WTC11 (cell line): ENCODE measurements at regions not wholly inside any gene's neighbourhood (a gene's known extent, or its start where the extent isn't known, plus 50 kb on each side); places are given as distances from the start of the nearest gene placed in this dataset.

Experiments
- ATAC-seq: fragments of 200-7000 bp; cut with Tn5 transposase; 2 replicates; pipeline ENCODE4 v1.10.0; 2021; ENCODE audit warnings: mild to moderate bottlenecking, moderate library complexity
- CTCF ChIA-PET: fragments of 300-600 bp; sonication (Branson Sonifier 250); formaldehyde crosslinking; loops from one replicate; lab custom pipeline; 2021; ENCODE audit warnings: antibody characterized with exemption; lab: Charles Lee
- POLR2A ChIA-PET: fragments of 350-600 bp; sonication (Branson Sonifier 250); formaldehyde crosslinking; loops from one replicate; lab custom pipeline; 2021; ENCODE audit warnings: antibody characterized with exemption; lab: Charles Lee
- DNase-seq: peaks from one replicate; pipeline ENCODE4 v3.0.0; 2021; ENCODE audit warnings: low spot score
- H3K27ac Mint-ChIP-seq: 2 replicates; pipeline ENCODE4 v1.8.0; 2021; ENCODE audit warnings: mixed read lengths
- H3K27me3 Mint-ChIP-seq: 2 replicates; pipeline ENCODE4 v1.8.0; 2021; ENCODE audit warnings: low read depth, mild to moderate bottlenecking, moderate library complexity, mixed read lengths
- H3K36me3 Mint-ChIP-seq: 2 replicates; pipeline ENCODE4 v1.8.0; 2021; ENCODE audit warnings: mixed read lengths
- H3K4me1 Mint-ChIP-seq: 2 replicates; pipeline ENCODE4 v1.8.0; 2022; ENCODE audit warnings: mixed read lengths
- H3K4me3 Mint-ChIP-seq: 2 replicates; pipeline ENCODE4 v1.8.0; 2021; ENCODE audit warnings: mild to moderate bottlenecking, moderate library complexity, mixed read lengths
- H3K9me3 Mint-ChIP-seq: 2 replicates; pipeline ENCODE4 v1.8.0; 2021; ENCODE audit warnings: mixed read lengths
- ATF1 ChIP-seq: sonication (generic); formaldehyde crosslinking; IDR thresholded peaks from 2 replicates; pipeline ENCODE4 v1.8.1; 2023; ENCODE audit warnings: mild to moderate bottlenecking, moderate library complexity, missing genetic modification reagents
- ATF6 ChIP-seq: sonication (generic); formaldehyde crosslinking; IDR thresholded peaks from 2 replicates; pipeline ENCODE4 v1.8.1; 2023; ENCODE audit warnings: mild to moderate bottlenecking, missing genetic modification reagents
- CREM ChIP-seq: sonication (generic); formaldehyde crosslinking; IDR thresholded peaks from 2 replicates; pipeline ENCODE4 v1.8.1; 2022; ENCODE audit warnings: mild to moderate bottlenecking, missing genetic modification reagents, moderate library complexity
- ESRRA ChIP-seq: sonication (generic); formaldehyde crosslinking; IDR thresholded peaks from 2 replicates; pipeline ENCODE4 v1.8.1; 2022; ENCODE audit warnings: mild to moderate bottlenecking, missing genetic modification reagents, borderline replicate concordance
- FOXJ3 ChIP-seq: sonication (generic); formaldehyde crosslinking; IDR thresholded peaks from 2 replicates; pipeline ENCODE4 v1.9.0; 2021; ENCODE audit warnings: missing genetic modification reagents, mild to moderate bottlenecking, borderline replicate concordance
- GRHL2 ChIP-seq: fragments of 250-450 bp; sonication (Bioruptor Pico); IDR thresholded peaks from 2 replicates; pipeline ENCODE4 v1.8.0; 2022; ENCODE audit warnings: mild to moderate bottlenecking, moderate library complexity; ENCODE audit not compliant: insufficient replicate concordance, severe bottlenecking
- HMGA2 ChIP-seq: fragments of 250-450 bp; sonication (Bioruptor Pico); IDR thresholded peaks from 2 replicates; pipeline ENCODE4 v1.4.0; 2021; ENCODE audit warnings: mild to moderate bottlenecking, moderate library complexity
- JAZF1 ChIP-seq: fragments of 250-450 bp; sonication (Bioruptor Pico); IDR thresholded peaks from 2 replicates; pipeline ENCODE4 v1.9.0; 2021; ENCODE audit warnings: moderate library complexity, mild to moderate bottlenecking, inconsistent platforms
- KAT7 ChIP-seq: sonication (generic); formaldehyde crosslinking; IDR thresholded peaks from 2 replicates; pipeline ENCODE4 v1.8.1; 2023; ENCODE audit warnings: missing genetic modification reagents, mild to moderate bottlenecking, borderline replicate concordance
- MYBL2 ChIP-seq: sonication (generic); formaldehyde crosslinking; IDR thresholded peaks from 2 replicates; pipeline ENCODE4 v1.8.1; 2023; ENCODE audit warnings: mild to moderate bottlenecking, moderate library complexity, missing genetic modification reagents
- NFE2L1 ChIP-seq: sonication (generic); formaldehyde crosslinking; IDR thresholded peaks from 2 replicates; pipeline ENCODE4 v1.8.1; 2023; ENCODE audit warnings: missing genetic modification reagents
- NR2C2 ChIP-seq: sonication (generic); formaldehyde crosslinking; IDR thresholded peaks from 2 replicates; pipeline ENCODE4 v1.8.0; 2022; ENCODE audit warnings: mild to moderate bottlenecking, missing genetic modification reagents
- SMAD3 ChIP-seq: sonication (generic); formaldehyde crosslinking; IDR thresholded peaks from 2 replicates; pipeline ENCODE4 v1.8.0; 2022; ENCODE audit warnings: missing genetic modification reagents, mild to moderate bottlenecking, borderline replicate concordance
- SP1 ChIP-seq: sonication (generic); formaldehyde crosslinking; conservative IDR thresholded peaks from 2 replicates; pipeline ENCODE4 v1.8.1; 2022; ENCODE audit warnings: missing genetic modification reagents
- TEAD4 ChIP-seq: sonication (generic); formaldehyde crosslinking; IDR thresholded peaks from 2 replicates; pipeline ENCODE4 v1.8.0; 2022; ENCODE audit warnings: mild to moderate bottlenecking, missing genetic modification reagents
- TP53 ChIP-seq: sonication (generic); formaldehyde crosslinking; IDR thresholded peaks from 2 replicates; pipeline ENCODE4 v1.8.1; 2023; ENCODE audit warnings: mild to moderate bottlenecking, missing genetic modification reagents
- ZBTB21 ChIP-seq: sonication (generic); formaldehyde crosslinking; IDR thresholded peaks from 2 replicates; pipeline ENCODE4 v1.8.1; 2023; ENCODE audit warnings: mild to moderate bottlenecking, missing genetic modification reagents, borderline replicate concordance
- ZMAT4 ChIP-seq: fragments of 250-450 bp; sonication (Bioruptor Pico); IDR thresholded peaks from 2 replicates; pipeline ENCODE4 v1.9.0; 2021; ENCODE audit warnings: mild to moderate bottlenecking
- ZNF121 ChIP-seq: sonication (generic); formaldehyde crosslinking; IDR thresholded peaks from 2 replicates; pipeline ENCODE4 v1.8.0; 2023; ENCODE audit warnings: missing genetic modification reagents
- ZNF396 ChIP-seq: fragments of 250-450 bp; sonication (Bioruptor Pico); IDR thresholded peaks from 2 replicates; pipeline ENCODE4 v1.8.0; 2021; ENCODE audit warnings: mild to moderate bottlenecking, moderate library complexity, borderline replicate concordance
- ZNF532 ChIP-seq: fragments of 250-450 bp; sonication (Bioruptor Pico); IDR thresholded peaks from 2 replicates; pipeline ENCODE4 v1.9.0; 2021; ENCODE audit warnings: mild to moderate bottlenecking, borderline replicate concordance
- ZSCAN18 ChIP-seq: fragments of 250-450 bp; sonication (Bioruptor Pico); IDR thresholded peaks from 2 replicates; pipeline ENCODE4 v2.1.2; 2022; ENCODE audit warnings: mild to moderate bottlenecking, moderate library complexity

- no peak overlapping the region for H3K27ac Mint-ChIP-seq
- H3K4me1 Mint-ChIP-seq: peaks cover 43% of the 10 kb centered on the region
- no peaks in the 10 kb centered on the region for H3K36me3 Mint-ChIP-seq
- CTCF ChIA-PET: no interaction called here
- no peak for TF ChIP-seq ZNF532 (CRISPR knock-in tag)
- TF ChIP-seq CREM (CRISPR knock-in tag): no peak
- TF ChIP-seq ATF1 (CRISPR knock-in tag): no peak
- no peak for TF ChIP-seq ZNF396
- no peak for TF ChIP-seq ZNF121 (CRISPR knock-in tag)
- no peak for TF ChIP-seq MYBL2
- TF ChIP-seq JAZF1 (CRISPR knock-in tag): no peak
- TF ChIP-seq HMGA2 (CRISPR knock-in tag): no peak
- no peak for TF ChIP-seq FOXJ3 (CRISPR knock-in tag)
- TF ChIP-seq NFE2L1 (CRISPR knock-in tag): no peak
- no peak for TF ChIP-seq ZSCAN18 (CRISPR knock-in tag)
- no peak for TF ChIP-seq NR2C2 (CRISPR knock-in tag)
- no peak for TF ChIP-seq KAT7
- no peak for TF ChIP-seq TEAD4
- TF ChIP-seq TP53 (CRISPR knock-in tag): no peak
- TF ChIP-seq ZBTB21 (CRISPR knock-in tag): no peak
- no peak for TF ChIP-seq ATF6 (CRISPR knock-in tag)
- no peak for TF ChIP-seq ESRRA (CRISPR knock-in tag)
- no peak for TF ChIP-seq SP1
- no peak for TF ChIP-seq ZMAT4 (CRISPR knock-in tag)
- TF ChIP-seq, all 79 proteins: peak for 0
- ATAC-seq (no peak), DNase-seq (no peak)
- Mint-ChIP-seq H3K9me3 (no peaks in the 10 kb centered on the region), H3K4me3 (no peak overlapping the region), H3K27me3 (peaks cover 24% of the 10 kb centered on the region)
- POLR2A ChIA-PET: no interaction called here
Observed at GRCh38 chr18:30616414-30616813, 426.1 kb downstream of the DSC3 start.

GRCh38 chr18:30613467-30613801, 429.1 kb downstream of the DSC3 start:
- DNase-seq (no peak), ATAC-seq (peak; percentile 71)
- peaks cover 4% of the 10 kb centered on the region; the same call in 1 of the 2 replicates for H3K9me3 Mint-ChIP-seq
- H3K4me3 Mint-ChIP-seq: no peak overlapping the region
- POLR2A ChIA-PET: no interaction called here
- H3K27me3 Mint-ChIP-seq: peaks cover under 1% of the 10 kb centered on the region; the same call in 1 of the 2 replicates
- TF ChIP-seq GRHL2 (CRISPR knock-in tag): no peak
- no peak for TF ChIP-seq SMAD3
- no peak for TF ChIP-seq HMGA2 (CRISPR knock-in tag)
- no peaks in the 10 kb centered on the region for H3K36me3 Mint-ChIP-seq
- CTCF ChIA-PET: no interaction called here
- peaks cover 35% of the 10 kb centered on the region for H3K4me1 Mint-ChIP-seq
- peak overlapping the region; percentile 87 for H3K27ac Mint-ChIP-seq
